ENCODE measurements at regions not wholly inside any gene's neighbourhood (a gene's known extent, or its start where the extent isn't known, plus 50 kb on each side); places are given as distances from the start of the nearest gene placed in this dataset.

GRCh38 chr5:175120412-175120811 is 323.6 kb downstream of the DRD1 start:
- no peak overlapping the region for H3K4me3 ChIP-seq (ENCODE audit: low read depth, poor library complexity, severe bottlenecking)
- intact Hi-C loops (cut with DNase I; ENCODE audit: low total_unique reads): no loop called here
- 78 to 84% methylated on average over 7 of the region's 7 CpGs for WGBS, 2 donors
- TF ChIP-seq POLR2A (IDR thresholded peaks at IDR 0.05) (no peak), CTCF (IDR thresholded peaks at IDR 0.05) (no peak)
- no peak for DNase-seq (ENCODE audit: low spot score in 2 of 2)

GRCh38 chr5:175118700-175119309 is 325.2 kb downstream of the DRD1 start:
- intact Hi-C loops (cut with DNase I; ENCODE audit: low total_unique reads): no loop called here
- WGBS, 2 donors: 63 to 74% methylated on average over 3 of the region's 3 CpGs
- TF ChIP-seq POLR2A (IDR thresholded peaks at IDR 0.05): no peak
- TF ChIP-seq CTCF (IDR thresholded peaks at IDR 0.05): no peak
- H3K4me3 ChIP-seq (ENCODE audit: low read depth, poor library complexity, severe bottlenecking): no peak overlapping the region
- no peak for DNase-seq (ENCODE audit: low spot score in 2 of 2)

GRCh38 chr5:175116466-175117048 is 327.4 kb downstream of the DRD1 start:
- no peak overlapping the region for H3K4me3 ChIP-seq (ENCODE audit: low read depth, poor library complexity, severe bottlenecking)
- 56 to 60% methylated on average over 3 of the region's 3 CpGs for WGBS, 2 donors
- no peak for DNase-seq (ENCODE audit: low spot score in 2 of 2)
- TF ChIP-seq POLR2A (IDR thresholded peaks at IDR 0.05) (no peak), CTCF (IDR thresholded peaks at IDR 0.05) (no peak)
- intact Hi-C loops (cut with DNase I; ENCODE audit: low total_unique reads): no loop called here

DNA sequence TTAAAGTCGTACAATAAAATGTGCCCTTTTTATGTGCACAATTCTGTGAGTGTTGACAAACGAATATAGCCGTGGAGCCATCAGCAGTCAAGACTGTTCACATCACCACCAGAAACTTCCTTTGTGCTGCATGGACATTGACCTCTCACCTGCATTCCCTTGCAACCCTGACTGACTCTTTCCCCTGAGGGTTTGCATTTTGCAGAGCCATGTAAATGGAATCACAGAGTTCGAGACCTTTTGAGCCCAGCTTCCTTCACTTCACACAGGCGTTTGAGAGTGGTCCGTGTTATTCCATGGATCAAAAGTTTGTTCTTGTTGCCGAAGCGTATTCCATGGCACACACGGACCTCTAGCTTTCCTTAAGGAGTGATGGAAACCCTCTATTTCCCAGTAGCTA is 328.2 kb downstream of the DRD1 start:
- DNase-seq (ENCODE audit: low spot score in 2 of 2): no peak
- 70 to 71% methylated on average over 9 of the region's 9 CpGs for WGBS, 2 donors
- TF ChIP-seq CTCF (IDR thresholded peaks at IDR 0.05): no peak
- intact Hi-C loops (cut with DNase I; ENCODE audit: low total_unique reads): no loop called here
- H3K4me3 ChIP-seq (ENCODE audit: low read depth, poor library complexity, severe bottlenecking): no peak overlapping the region

GRCh38 chr5:175113947-175114346 is 330.0 kb downstream of the DRD1 start:
- intact Hi-C loops (cut with DNase I; ENCODE audit: low total_unique reads): no loop called here
- DNase-seq (ENCODE audit: low spot score in 2 of 2): no peak
- WGBS, 2 donors: 43 to 95% methylated on average over 1 to 2 of the region's 2 CpGs
- no peak overlapping the region for H3K4me3 ChIP-seq (ENCODE audit: low read depth, poor library complexity, severe bottlenecking)
- TF ChIP-seq CTCF (IDR thresholded peaks at IDR 0.05) (no peak), POLR2A (IDR thresholded peaks at IDR 0.05) (no peak)

Data from lower leg skin (tissue), 4 donors.